ENCODE measurements at regions not wholly inside any gene's neighbourhood (a gene's known extent, or its start where the extent isn't known, plus 50 kb on each side); places are given as distances from the start of the nearest gene placed in this dataset.

- TF ChIP-seq CTCF (IDR thresholded peaks at IDR 0.05): no peak
- no peak for TF ChIP-seq POLR2A (IDR thresholded peaks at IDR 0.05)
- TF ChIP-seq POLR2AphosphoS5 (IDR thresholded peaks at IDR 0.05): no peak
Measured at GRCh38 chr13:51019026-51019425, 92.0 kb downstream of the C13orf42 start.
